ENCODE measurements at regions not wholly inside any gene's neighbourhood (a gene's known extent, or its start where the extent isn't known, plus 50 kb on each side); places are given as distances from the start of the nearest gene placed in this dataset.

GRCh38 chr16:5377280-5377898, 279.8 kb upstream of the EEF2KMT start:
- no peak for DNase-seq (ENCODE audit: low read depth)

GRCh38 chr16:5374184-5374583, 276.6 kb upstream of the EEF2KMT start:
- no peak for DNase-seq (ENCODE audit: low read depth)

DNA sequence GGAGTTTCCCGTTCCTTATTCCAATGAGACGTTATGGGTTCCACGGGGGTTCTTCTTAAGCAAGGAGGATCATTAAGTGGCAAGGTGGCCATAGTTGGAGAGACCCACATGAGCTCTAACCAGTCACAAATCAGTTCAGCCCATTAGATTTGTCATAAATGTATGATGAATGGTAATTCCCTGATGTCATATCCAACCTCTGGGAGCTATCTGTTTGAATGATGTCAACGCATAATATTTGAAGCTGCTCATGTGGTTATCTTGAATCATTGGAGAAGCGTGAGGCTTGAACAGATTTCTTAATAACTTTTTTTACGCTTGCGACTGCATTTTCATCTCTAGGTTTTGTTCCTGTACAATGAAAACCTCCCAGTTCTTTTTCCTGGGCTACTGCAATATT, 270.4 kb upstream of the EEF2KMT start:
- DNase-seq (ENCODE audit: low read depth), result no peak

DNA sequence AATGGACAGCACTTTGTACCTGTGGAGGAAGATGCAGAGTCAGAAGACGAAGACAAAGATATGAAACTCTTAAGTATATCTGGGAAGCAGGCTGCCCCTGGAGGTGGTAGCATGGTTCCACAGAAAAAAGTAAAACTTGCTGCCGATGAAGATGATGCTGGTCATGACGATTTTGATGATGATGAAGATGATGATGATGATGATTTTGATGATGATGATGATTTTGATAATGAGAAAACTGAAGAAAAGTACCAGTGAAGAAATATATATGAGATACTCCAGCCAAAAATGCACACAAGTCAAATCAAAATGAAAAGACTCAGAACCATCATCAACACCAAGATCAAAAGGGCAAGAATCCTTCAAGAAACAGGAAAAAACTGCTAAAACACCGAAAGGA, 268.5 kb upstream of the EEF2KMT start:
- no peak for DNase-seq (ENCODE audit: low read depth)

DNA sequence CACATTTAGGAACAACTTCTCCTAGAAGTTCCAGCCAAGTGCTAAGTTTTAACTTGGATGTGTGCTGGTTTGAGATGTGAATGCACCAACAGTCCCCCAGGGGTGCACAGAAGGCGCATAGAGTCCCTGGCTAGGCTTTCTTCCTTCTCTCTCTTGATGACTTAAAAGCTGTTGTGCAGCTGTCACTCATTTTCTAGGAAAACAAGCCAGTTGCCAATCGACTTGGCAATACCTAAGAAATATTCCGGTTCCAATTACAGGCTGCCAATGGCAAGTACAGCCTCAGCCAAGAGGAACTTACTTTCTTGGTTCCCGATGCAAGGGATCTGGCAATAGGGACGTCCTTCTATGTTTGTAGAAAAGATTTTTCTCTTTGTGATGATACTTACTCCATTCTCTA, 266.6 kb upstream of the EEF2KMT start:
- DNase-seq (ENCODE audit: low read depth), result no peak

GRCh38 chr16:5361322-5361721, 263.7 kb upstream of the EEF2KMT start:
- DNase-seq (ENCODE audit: low read depth), result no peak

- DNase-seq (ENCODE audit: low read depth), result no peak
Observed at GRCh38 chr16:5354645-5355044, 257.1 kb upstream of the EEF2KMT start.

GRCh38 chr16:5349670-5350517, 252.3 kb upstream of the EEF2KMT start:
- DNase-seq (ENCODE audit: low read depth), result no peak

DNA sequence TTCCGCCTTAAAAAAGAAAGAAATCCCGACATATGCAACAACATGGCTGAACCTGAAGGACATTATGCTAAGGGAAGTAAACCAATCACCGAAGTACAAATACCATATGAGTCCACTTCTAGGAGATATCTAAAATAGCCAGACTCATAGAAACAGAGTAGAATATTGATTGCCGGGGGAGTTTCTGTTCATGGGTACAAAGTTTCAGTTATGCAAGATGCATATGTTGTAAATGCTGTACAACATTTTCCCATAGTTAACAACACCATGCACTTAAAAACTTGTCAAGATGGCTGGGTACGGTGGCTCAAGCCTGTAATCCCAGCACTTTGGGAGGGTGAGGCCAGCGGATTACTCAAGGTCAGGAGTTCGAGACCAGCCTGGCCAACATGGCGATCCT, 251.5 kb upstream of the EEF2KMT start:
- DNase-seq (ENCODE audit: low read depth), result no peak

DNA sequence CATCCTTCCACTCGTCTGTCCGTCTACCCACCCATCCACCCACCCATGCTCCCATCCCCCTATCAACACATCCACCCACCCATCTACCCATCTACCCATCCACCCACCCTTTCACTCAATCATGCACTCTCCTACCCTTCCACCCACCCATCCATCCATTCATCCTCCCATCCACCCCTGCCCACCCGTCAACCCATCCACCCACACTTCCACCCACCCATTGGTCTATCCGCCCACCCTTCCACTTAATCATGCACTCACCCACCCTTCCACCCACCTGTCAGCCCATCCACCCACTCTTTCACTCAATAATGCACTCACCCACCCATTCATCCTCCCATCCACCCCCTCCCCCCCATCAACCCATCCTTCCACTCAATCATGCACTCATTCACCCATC, 250.0 kb upstream of the EEF2KMT start:
- no peak for DNase-seq (ENCODE audit: low read depth)

- no peak for DNase-seq (ENCODE audit: low read depth)
Observed at GRCh38 chr16:5336941-5337340, 239.3 kb upstream of the EEF2KMT start.

GRCh38 chr16:5333991-5334390, 236.4 kb upstream of the EEF2KMT start:
- DNase-seq (ENCODE audit: low read depth), result no peak

GRCh38 chr16:5333126-5333525, 235.5 kb upstream of the EEF2KMT start:
- no peak for DNase-seq (ENCODE audit: low read depth)

GRCh38 chr16:5330058-5330457, 232.5 kb upstream of the EEF2KMT start:
- DNase-seq (ENCODE audit: low read depth), result no peak

GRCh38 chr16:5328546-5328945, 231.0 kb upstream of the EEF2KMT start:
- DNase-seq (ENCODE audit: low read depth), result no peak

GRCh38 chr16:5326395-5326794, 228.8 kb upstream of the EEF2KMT start:
- no peak for DNase-seq (ENCODE audit: low read depth)

DNA sequence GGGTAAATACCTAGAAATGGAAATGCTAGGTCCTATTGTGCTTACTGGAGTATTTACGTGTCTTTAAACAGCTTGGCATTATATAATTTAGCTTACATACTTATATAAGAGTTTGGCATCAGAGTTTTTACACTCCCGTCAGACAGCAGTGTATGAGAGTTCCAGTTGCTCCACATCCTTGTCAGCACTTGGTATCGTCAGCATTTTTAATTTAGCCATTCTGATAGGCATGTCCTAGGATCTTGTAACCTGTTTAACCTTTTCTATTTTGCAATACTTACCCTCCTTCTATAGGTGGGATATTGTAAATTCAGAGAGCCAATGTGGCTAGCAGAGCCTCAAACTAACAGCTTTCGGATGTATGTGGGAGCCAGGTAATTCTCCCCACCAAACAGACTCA, 228.3 kb upstream of the EEF2KMT start:
- no peak for DNase-seq (ENCODE audit: low read depth)

- no peak for DNase-seq (ENCODE audit: low read depth)
Observed at GRCh38 chr16:5323284-5324141, 225.9 kb upstream of the EEF2KMT start.

- DNase-seq (ENCODE audit: low read depth), result no peak
Observed at GRCh38 chr16:5321930-5322329, 224.3 kb upstream of the EEF2KMT start.

DNA sequence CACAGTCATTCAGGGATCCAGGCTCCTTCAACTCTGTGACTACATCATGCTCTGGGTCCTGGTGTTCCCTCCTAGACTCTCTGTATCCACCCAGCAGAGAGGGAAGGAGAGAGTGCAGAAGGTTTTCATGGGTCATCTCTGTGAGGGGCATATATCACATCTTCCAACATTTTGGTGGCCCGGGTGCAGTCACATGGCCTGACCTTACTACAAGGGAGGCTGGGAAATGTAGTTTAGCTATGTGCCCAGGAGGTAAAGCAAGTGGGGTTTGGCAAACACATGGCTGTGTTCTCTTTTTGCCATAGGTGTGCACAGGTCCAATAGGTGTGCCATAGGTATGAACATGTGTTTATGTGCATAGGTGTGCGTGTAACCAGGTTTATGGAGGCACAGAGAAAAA, 222.2 kb upstream of the EEF2KMT start:
- DNase-seq (ENCODE audit: low read depth), result no peak

- no peak for DNase-seq (ENCODE audit: low read depth)
Observed at GRCh38 chr16:5315914-5316313, 218.3 kb upstream of the EEF2KMT start.

DNA sequence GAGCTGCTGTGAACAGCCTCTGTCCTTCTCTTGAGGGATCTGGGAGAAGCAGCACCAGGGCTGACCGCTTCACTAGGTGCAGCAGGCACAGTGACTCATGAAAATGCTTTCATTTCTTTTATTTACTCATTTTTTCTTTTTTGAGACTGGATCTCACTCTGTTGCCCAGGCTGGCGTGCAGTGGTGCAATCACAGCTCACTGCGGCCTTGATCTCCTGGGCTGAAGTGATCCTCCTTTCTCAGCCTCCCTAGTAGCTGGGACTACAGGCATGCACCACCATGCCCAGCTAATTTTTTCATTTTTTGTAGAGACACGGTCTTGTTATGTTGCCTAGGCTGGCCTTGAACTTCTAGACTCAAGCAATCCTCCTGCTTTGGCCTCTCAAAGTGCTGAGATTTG, 216.8 kb upstream of the EEF2KMT start:
- no peak for DNase-seq (ENCODE audit: low read depth)

Data from activated T-helper 9 cell treated with anti-CD3 and anti-CD28 coated beads, Interleukin-2, amount 50 U/mL, for 16 hours (primary cell).